GM12892 (cell line): ENCODE measurements at regions not wholly inside any gene's neighbourhood (a gene's known extent, or its start where the extent isn't known, plus 50 kb on each side); places are given as distances from the start of the nearest gene placed in this dataset.
"Not testable (repeated sequence)": the region's sequence is repeated elsewhere in the genome, so short reads cannot be mapped to it uniquely, and the experiment has no call there.

Source experiments
- POLR2A ChIP-seq: IDR thresholded peaks from 2 replicates; pipeline ENCODE4 v1.6.1; 2011; ENCODE audit warnings: low read depth, low read length, control low read depth
- TAF1 ChIP-seq: IDR thresholded peaks from 2 replicates; pipeline ENCODE4 v1.6.1; 2011; ENCODE audit warnings: low read depth, mild to moderate bottlenecking, control low read depth, low read length, borderline replicate concordance

GRCh38 chr12:105602312-105602711 lies 271.8 kb downstream of the C12orf75 start:
- not testable (repeated sequence) for TF ChIP-seq POLR2A, TAF1
